ENCODE measurements at regions not wholly inside any gene's neighbourhood (a gene's known extent, or its start where the extent isn't known, plus 50 kb on each side); places are given as distances from the start of the nearest gene placed in this dataset.
A peak's percentile ranks its signal among the peaks of the same experiment; 100 is the strongest.
"Not testable (repeated sequence)": the region's sequence is repeated elsewhere in the genome, so short reads cannot be mapped to it uniquely, and the experiment has no call there.

DNA sequence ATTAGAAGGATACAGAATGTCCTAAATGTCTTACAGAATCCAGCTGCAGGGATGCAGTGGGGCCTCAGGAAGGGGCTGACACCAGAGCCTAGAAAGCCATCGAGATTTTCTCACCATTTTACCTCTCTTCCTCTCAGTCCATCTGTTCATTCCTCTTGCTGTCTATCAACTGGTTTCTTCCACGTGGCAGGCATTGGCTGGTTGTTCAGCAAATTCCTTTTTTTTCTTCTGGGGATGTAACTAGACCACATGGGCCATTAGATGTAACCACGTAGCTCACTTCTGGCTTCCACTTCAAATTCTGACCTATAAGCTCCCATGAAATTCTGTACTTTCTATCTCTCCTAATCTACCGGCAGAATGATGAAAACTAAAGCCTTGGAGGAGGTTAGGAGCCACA lies 93.6 kb upstream of the MTAP start:
- DNase-seq, result peak in 1 of 2 experiments; percentile 42

DNA sequence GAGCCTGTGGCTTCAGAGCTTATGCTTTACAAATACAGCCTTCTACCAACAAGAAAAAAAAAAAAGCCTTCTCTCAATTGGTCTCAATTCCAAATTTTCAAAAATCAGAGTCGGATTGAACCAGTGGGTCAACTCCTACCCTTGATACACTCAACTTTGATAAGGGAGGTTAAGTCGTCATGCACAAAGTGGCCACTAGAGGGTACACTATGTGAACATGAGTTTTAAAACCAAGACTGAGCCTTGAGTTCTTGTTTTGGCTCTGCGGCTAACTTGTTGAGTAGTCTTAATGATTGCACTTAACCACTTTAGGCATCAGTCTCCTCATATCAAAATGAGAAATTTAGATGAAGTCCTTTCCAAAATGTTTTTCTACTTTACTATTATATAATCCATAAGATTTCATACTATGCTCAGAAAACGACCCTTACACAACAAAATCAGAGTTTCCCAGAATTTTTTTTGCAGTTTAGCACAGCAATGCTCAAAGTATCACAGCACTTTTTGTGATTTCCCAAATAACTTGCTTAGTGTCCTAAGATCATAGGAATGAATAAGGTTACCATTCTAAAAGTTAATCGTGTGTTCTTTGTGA lies 92.9 kb upstream of the MTAP start:
- DNase-seq, result peak; percentile 23 to 52

DNA sequence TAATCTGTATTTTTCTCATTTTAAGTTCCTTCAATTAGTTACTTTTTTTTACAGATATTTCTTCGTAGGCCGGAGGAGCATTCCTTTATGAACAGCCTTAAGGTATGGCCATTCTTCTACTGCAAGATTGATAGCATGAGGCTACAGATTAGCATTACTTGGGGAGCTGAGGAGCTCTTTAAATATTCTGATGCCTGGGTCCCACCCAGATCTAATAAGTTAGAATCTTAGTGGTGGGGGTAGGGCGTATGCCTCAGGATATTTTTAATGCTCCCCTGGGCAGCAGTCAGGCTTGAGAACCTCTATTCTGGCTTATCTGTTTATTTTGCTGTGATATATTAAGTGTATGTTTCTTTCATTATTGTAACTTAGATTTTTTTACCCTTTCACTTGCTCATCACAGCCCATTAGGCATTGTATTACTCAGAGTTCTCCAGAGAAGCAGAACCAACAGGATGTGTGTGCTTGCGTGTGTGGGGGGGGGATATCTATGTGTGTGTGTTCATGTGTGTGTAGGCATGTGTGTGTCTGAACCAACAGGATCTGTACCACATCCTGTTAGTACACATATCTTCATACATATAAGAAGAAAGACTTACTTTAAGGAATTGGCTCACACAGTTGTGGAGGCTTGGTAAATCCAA lies 91.8 kb upstream of the MTAP start:
- DNase-seq, result no peak

DNA sequence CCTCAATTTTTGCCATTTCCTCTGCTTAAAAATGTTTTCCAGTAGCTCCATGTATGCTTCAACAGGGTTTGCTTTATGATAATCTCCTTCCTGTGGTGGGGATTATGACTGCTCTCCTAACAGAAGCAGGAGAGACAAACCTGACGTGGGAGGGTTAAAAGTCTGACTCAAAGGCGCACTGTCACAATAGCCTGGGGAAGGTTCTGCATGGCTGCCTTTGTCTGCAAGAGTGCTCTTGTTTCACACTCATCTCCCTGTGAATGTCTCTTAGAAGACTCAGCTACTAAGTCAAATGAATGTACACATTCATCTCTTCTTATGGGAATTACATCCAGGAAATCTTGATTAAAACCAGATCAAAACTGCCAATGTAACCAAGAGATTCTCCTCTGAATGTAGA lies 90.9 kb upstream of the MTAP start:
- DNase-seq, result peak in 1 of 2 experiments; percentile 69

DNA sequence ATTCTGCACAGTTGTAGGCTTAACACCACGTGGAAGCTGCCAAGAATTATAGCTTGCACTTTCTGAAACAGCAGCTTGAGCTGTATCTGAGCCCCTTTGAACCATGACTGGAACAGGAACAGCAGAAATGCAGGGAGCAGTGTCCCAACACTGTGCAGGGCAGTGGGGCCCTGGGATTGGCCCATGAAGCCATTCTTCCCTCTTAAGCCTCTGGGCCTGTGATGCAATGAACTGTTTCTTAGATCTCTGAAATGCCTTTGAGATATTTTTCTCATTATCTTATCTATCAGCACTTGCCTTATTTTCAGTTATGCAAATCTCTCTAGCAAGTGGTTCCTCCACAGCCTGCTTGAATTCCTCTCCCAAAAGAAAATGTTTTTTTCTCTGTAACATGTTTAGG lies 87.0 kb upstream of the MTAP start:
- DNase-seq, result no peak

DNA sequence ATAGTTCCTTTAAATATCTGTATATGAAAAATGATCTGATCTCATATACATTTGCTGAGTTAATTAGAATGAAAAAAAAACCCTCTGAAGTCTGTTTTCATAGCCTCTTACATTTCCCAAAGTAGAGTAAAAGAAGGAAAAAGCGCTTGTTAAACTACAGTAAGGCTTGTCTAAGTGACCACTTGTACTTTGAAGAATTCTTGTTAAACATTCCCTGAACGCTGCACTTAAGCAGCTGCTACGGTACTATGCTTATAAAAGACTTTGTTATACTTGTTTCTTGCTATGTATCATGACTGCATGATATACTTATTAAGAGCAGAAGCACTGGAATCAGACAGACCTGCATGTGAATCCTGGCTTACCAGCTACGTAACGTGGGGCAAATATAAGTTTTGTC lies 81.7 kb upstream of the MTAP start:
- DNase-seq, result no peak

DNA sequence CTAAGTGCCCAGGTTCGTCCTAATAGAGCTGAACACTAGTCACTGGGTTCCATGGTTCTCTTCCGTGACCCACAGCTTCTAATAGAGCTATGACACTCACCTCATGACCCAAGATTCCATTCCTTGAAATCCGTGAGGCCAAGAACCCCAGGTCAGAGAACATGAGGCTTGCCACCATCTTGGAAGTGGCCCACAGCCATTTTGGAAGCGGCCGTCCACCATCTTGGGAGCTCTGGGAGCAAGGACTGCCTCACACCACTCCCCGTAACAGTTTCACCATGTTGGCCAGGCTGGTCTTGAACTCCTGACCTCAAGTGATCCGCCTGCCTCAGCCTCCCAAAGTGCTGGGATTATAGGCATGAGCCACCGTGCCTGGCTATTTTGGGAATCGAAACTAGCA lies 75.0 kb upstream of the MTAP start:
- not testable (repeated sequence) for DNase-seq

DNA sequence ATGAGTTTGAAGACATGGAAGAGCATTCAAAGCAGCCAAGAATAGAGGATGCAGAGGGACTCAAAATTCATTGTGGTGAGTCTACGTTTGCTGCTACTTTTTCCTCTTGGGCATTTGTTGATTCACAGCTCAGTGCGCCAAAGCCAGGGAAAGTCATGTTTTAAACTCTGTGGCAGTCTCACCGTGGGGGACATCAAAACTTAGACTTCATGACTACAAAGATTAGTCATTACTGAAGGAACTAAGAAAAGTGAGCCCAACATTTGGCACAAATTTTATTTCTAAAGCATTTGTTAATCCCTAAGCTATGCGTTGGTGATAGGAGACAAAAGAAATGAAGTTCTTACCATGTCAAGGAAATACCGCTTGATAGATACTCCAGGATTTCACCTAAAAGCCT lies 73.7 kb upstream of the MTAP start:
- no peak for DNase-seq

DNA sequence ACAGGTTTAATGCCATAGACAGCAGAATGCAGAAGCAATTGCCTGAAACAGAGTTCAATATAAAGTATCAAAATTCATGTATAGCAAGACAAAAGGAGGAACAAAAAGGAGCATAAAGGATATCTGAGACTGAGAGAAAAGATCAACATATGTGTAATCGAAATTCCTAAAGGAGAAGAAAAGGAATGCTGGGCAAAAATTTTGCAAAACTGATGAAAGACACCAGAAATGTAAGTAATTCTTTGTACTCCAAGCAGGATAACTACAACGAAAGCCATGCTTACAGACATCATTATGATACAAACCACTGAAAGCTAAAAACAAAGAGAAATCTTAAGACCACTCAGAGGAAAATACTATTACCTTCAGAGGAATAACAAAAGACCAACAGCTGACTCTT lies 72.8 kb upstream of the MTAP start:
- no peak for DNase-seq

DNA sequence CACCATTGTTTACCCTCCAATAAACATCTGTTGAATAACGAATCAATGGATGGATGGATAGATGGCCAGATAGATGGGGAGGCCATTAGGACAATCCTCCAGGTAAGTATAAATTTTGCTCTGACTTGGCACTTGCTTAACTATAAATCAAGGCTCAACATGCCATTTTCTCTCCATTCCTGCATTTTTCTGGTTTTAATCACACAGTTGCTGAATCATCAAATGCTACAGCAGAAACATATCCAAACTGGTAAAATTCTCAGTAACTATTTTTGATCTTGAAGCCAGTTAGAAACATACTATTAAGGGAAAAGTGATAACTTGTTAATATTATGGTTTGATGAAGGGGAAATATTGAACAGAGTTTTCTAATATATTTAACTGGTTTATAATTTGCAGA lies 71.5 kb upstream of the MTAP start:
- no peak for DNase-seq

DNA sequence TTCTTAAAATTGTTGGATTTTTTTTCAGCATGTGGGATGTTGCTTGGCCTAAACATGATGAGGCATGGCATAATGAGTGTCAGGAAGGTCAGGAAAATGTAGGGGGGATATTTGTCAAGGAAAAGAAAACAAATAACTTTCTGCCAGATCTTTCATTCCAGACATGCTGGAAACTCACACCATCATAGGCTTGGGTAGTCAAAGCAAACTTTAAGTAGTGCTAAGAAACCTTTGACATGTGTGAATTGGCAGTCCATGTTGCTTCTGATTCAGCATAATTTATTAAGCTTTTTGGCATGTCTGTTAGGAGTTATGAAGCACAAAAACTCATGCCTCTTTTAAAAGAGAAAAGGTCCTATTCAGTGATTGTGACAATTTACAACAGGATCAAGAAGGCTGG lies 61.3 kb upstream of the MTAP start:
- no peak for DNase-seq

DNA sequence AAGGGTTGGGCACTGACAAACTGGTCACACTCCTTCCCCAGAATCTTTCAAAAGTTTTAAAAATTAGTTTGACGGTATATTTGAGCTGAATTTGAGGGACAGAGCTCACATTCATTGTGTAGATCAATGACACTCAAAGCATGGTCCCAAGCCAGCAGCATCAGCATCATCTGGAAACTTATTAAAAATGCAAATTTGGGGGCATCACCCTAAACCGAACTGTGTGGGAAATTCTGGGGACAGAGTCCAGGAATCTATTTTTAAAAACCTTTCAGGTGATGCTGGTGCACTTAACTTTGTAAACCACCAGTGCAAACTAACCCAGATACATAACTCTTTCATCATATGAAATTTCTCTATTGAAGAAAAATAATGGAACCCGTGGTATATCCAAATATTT lies 58.1 kb upstream of the MTAP start:
- no peak for DNase-seq

DNA sequence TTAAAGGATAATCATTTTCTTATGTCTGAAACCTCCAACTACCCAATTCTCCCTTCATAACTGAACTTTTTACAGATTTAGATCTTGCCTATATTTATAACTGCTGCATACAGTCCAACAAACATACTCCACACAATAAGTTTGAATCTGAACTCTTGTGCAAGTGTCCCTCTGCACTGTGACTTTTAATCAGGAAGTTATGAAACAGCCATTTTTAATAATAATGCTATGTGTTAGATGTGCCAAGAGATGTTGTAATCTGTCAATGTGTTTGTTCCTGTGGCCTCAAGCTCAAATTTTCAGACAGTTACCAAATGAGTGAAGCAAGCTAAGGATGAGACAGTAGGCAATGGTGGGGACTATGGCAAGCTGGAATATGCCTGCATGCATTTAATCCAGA lies 57.6 kb upstream of the MTAP start:
- DNase-seq, result no peak

DNA sequence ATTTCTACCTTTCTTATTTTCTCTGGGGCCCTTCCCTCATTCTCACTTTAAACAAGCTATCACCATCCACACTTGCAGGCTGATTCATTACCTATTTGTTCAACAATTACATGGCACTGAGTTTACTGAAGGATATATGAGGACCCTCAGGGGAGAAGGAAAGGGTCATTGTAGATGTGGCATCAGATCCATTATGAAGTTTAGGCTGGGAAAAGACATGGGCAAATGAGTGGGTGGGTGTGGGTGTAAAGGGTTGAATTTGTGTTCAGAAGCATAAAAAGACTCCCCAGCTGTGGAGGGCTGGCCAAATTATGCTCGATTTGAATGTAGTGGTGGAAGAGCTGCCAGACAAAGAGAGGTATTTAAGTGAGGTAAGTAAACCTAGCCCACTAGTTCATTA lies 55.9 kb upstream of the MTAP start:
- DNase-seq, result no peak

DNA sequence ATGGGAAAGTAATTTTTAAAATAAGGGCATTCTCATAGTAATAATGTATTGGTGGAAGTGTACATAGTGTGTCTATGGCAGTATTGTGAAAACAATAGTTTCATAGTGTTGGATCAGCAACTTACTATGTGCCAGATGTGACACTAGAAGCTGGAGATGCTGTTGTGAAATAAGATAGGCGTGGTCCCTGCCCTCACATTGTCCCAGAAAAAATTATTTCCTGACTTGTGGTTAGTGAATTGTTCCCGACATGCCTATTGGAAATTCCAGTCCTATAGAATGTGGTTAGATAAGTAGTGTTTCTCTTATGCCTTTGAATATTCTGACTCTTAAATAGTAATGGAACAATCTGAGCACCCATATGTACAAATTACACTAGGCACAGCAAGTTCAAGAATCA lies 55.3 kb upstream of the MTAP start:
- DNase-seq, result no peak

DNA sequence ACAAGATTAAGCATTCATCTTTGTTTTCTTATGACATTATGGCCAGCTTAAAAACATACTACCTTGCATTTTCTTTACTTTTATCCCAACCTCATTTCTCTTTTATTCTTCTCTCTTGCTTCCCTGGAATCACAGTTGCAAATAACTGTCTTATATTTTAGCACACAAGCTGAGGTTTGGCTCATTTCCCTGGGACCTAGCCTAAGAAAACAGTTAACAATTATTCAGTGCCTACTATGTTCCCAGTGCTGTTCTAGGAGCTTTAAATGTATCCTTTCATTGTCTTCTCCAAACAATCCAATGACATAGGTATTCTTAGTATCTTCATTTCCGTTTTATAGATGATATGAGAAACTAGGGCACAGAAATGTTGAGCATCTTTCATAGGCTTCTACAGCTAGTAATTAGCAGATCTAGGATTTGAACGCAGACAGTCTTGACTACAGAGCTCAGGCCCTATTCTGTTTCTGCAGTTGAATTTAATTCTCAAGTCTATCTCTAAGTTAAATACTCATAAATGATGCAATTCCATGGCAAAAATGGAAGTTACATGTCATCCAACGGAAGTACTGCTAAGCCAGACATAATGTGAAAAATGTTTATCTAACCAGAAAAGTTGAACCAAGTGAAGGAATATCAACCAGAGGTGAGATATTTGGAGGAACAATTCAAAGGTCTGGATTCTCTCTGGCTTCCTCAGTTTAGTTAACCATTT lies 52.3 kb upstream of the MTAP start:
- no peak for DNase-seq

DNA sequence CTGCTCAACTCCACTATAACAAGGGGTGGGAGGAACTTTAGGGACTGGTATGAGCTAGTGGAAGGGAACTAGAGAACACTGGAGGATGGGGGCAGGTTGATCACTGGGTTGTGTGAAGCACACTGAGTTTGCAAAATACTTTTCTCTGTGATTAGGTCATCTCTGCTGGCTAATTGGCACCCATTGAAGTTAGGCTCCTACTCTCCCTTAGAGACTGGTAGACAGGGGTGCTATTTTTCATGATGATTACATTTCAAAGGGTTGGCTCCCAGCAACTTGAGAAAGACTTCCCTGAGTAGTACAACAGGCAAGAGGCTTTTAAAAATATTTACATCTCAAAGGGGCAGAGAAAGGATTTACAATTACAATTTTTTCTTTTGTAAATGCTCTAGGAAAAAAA lies 50.4 kb upstream of the MTAP start:
- DNase-seq, result no peak
